DMS153 (cell line): ENCODE measurements at regions not wholly inside any gene's neighbourhood (a gene's known extent, or its start where the extent isn't known, plus 50 kb on each side); places are given as distances from the start of the nearest gene placed in this dataset.
"Not testable (repeated sequence)": the region's sequence is repeated elsewhere in the genome, so short reads cannot be mapped to it uniquely, and the experiment has no call there.

Experiments
- DNase-seq: peaks from one replicate; lab custom pipeline; 2025; lab: John Stamatoyannopoulos, UW

DNA sequence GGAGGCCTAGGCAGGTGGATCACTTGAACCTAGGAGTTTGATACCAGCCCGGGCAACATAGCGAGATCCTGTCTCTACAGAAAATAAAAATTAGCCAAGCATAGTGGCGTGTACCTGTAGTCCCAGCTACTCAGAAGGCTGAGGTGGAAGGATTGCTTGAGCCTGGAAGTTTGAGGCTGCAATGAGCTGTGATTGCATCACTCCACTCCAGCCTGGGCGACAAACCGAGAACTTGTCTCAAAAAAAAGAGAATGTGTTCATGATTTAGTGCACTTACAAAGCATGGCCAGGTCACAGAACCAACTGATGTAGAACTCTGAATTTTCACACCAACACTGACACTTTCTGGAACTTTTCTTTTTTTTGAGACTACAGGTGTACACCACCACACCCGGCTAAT is 182.7 kb downstream of the ZFP64 start:
- no peak for DNase-seq

DNA sequence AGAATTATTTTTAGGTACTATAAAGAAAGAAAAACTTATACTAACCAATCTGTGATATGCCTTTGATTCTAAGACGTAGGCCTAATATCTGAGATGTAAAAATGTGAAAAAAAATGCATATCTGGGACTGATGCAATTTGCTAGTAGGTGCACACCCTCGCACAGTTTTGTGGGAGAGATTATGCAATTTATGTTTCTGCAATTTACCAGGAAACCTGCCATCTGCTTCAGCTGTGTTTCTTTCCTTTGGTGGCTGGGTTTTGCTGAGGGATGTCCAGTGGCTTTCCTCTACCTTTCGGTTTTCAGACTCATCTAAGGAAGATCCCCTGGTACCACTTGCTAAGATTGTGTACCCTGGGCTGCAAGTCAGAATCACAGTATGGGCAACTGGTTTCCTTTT is 186.9 kb downstream of the ZFP64 start:
- no peak for DNase-seq

DNA sequence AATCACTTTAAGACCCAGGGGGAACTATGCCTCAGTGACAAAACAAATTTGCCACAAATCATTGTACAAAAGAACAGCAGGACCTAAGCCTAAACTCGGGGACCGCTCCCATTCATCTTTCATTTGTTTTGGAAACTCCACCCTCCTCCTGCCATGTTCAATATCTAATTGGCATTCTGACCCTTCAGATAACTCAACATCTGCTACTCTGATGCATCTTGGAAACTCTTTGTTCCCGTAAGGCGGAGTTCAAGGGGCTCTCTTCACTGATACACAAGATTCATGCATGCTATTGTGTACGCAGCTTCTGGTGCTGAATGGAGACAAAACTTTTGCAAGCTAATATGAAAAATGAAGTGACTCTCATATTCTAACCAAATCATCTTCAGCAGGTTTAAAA is 187.6 kb downstream of the ZFP64 start:
- no peak for DNase-seq

DNA sequence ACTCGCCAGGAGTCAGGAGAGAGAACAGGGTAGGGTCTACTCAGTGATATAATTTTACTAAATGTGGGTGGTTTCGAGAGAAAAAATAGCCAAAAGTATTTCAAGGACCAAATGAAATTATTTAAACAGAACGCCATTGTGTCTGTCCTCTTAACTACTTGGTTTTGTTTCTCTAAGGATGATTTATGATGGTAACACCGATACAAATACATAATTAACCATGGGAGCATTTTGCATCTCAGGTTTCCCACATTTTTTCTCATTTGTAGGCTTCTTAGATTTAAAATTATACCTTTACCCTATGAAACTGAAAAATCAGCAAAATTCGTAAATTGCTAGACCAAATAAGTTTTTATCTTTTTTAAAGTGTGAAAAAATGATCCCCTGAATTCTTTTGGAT is 188.2 kb downstream of the ZFP64 start:
- DNase-seq = no peak

DNA sequence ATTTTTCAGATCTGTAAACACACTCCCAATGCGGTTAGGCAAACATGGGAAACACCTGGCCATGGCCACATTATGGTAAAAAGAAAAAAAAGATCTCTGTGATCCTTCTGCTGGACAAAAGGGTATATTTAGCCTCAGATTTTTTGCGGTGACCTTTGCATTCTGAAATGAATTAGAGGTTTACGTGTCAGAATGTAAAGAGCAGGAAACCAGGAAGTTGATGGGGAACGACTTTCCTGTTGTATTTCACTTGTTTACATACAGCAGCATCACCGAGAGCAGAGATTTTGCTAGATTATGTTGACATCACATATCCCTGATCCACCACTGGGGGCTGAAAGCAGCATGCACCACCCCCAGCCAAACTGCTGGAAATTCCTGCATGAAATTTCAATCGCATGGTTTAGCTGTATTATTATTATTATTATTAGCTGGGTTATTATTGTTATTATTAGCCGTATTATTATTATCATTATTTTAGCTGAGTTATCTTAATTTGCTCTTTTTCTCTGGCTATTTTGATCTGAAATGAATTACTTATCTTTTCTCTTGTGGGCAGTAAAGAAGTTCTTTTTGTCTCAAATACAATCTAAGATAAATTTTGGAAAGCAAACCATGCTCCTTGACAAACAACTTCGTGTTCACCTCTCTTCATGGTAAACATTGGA is 189.4 kb downstream of the ZFP64 start:
- DNase-seq = peak; percentile 65

DNA sequence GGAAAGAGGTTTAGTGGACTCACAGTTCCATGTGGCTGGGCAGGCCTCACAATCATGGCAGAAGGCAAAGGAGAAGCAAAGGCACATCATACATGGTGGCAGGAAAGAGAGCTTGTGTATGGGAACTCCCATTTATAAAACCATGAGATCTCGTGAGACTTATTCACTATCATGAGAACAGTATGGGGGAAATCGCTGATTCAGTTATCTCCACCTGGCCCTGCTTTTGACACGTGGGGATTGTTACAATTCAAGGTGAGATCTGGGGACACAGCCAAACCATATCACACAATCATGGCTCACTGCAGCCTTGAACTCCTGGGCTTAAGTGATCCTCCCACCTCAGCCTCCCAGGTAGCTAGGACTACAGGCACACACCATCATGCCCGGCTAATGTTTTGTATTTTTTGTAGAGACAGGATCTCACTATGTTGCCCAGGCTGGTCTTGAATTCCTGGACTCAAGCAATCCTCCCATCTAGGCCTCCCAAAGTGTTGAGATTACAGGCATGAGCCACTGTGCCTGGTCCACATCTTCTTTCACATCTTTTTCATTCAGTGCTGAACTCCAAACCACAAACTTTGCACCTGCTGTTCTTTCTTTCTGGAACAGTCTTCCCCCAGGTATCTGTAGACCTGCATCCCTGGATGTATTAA is 194.2 kb downstream of the ZFP64 start:
- not testable (repeated sequence) for DNase-seq

DNA sequence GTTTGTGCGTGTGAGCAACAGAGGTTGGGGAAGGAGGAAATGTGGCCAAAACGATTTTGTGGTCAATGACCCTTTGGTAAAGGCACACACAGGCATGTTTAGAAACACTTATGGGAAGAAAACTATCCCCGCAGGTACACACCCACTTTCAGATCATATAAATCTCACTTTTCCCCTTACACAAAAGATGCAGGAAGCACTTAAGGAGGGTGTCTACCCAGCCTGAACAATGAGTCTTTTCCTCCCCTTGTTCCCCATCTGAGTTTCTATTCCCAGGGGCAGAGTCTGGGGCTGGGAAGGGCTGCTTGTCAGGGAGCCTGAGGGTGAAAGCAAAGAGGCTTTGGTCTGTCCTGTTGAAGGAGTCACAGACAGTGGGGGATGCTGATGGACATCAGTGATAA is 193.2 kb upstream of the SALL4 start:
- DNase-seq = peak; percentile 62

DNA sequence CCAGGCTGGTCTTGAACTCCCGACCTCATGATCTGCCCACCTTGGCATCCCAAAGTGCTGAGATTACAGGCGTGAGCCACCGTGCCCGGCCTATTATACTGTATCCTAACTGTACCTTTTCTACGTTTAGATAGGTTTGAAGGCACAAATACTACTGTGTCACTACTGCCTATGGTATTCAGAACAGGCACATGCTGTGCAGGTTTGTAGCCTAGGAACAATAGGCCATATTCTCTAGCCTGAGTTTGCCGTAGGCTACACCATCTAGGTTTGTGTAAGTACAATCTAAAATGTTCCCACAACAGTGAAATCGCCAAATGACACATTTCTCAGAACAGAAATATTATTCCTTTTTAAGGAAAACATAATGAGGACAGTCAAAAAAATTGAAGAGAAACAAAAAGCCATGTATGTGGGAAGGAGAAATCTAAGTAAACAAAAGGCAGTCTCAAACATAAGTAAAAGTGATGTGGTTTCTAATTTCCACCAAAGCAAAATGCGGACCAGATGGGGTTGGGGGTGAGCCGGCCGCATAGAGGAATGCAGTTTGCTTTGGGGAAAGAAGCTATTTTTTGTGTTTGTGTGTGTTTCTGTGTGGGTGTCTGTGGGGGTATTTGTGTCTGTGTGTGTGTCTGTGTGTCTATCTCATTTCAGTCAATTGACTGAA is 192.6 kb upstream of the SALL4 start:
- DNase-seq = no peak

DNA sequence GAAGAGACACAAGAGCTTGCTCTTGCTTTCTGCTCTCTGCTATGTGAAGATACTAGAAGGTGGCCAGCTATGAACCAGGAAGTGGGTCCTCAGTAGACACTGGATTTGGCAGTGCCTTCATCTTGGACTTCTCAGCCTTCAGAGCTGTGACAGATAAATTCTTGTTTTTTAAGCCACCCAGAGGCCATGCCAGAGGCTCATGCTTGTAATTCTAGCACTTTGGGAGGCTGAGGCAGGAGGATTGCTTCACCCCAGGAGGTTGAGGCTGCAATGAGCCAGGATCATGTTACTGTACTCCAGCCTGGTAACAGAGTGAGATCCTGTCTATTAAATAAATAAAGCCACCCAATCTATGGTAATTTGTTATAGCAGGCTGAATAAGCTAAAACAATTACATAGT is 185.5 kb upstream of the SALL4 start:
- DNase-seq = no peak

DNA sequence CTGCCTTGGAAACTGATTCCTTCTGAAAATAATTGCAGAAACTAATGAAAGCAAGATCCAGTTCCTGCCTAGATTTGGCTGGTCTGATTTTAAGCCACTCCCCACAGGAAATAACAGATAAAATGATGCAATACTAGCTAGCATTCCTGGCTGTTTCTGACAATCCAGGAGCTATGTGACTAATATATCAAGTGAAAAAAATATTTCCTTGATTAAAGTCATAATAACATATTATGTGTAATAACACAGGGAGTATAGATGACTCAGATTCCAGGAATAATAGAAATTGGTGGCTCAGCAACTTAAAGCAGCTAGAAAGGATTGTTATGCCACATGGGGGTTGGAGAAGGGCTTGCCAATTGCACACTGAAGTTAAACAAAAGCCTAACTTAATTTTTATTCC is 182.7 kb upstream of the SALL4 start:
- no peak for DNase-seq

DNA sequence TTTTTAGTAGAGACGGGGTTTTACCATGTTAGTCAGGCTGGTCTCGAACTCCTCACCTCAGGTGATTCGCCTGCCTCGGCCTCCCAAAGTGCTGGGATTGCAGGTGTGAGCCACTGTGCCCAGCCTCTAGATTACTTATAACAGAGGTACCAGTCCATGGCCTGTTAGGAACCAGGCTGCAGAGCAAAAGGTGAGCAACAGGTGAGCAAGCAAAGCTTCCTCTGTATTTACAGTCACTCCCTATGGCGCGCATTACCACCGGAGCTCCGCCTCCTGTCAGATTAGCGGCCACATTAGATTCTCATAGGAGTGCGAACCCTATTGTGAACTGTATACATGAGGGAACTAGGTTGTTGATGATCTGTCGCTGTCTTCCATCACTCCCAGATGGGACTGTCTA is 178.0 kb upstream of the SALL4 start:
- DNase-seq = no peak

DNA sequence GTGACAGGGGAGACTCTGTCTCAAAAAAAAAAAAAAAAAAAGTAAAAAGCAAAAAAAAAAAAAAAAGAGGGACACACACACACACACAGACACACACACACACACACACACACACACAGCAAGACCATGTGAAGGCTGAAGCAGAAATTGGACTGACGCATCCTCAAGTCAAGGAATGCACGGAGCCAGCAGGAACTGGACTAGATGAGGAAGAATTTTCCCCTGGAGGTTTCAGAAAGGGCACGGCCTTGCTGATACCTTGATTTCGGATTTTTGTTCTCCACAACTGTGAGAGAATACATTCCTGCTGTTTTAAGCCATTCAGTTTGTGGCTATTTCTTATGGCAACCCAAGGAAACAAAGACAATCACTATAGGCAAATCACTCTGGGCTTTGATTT is 176.9 kb upstream of the SALL4 start:
- no peak for DNase-seq

DNA sequence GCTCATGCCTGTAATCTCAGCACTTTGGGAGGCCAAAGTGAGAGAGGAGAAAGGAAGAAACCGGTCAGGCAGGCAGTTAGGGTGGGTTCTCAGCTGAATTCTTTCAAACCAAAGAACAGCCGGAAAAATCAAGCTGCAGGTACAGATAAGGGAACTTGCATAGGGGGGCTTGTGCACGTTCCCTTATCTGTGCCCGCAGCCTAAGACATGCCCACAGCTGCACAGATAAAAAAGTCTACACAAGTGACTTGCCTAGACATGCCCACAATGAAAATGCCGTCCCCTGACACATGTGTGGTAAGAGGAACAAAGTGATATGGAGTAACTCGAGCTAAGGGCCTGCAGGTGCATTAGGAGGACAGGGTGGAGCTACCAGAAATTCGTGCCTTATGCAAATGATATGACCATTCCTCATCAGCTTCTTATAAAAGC is 175.8 kb upstream of the SALL4 start:
- DNase-seq = no peak

DNA sequence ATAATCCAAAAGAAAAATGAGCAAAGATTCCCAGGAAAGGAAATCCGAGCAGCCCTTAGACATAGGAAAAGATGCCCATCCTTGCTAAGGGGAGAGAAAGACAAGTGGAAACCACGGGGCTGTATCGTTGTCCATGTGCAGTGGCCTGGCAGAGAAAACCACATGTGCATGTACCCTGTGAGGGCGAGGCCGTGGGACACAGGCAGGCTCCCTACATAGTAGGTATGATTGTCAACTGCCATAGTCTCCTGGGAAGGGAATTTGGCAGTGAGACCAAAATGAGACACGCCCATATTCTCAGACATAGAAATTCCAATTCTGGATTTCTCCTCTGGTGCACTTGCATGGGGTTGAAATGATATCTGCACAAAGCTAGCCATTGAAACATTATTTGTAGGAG is 169.7 kb upstream of the SALL4 start:
- DNase-seq = no peak

DNA sequence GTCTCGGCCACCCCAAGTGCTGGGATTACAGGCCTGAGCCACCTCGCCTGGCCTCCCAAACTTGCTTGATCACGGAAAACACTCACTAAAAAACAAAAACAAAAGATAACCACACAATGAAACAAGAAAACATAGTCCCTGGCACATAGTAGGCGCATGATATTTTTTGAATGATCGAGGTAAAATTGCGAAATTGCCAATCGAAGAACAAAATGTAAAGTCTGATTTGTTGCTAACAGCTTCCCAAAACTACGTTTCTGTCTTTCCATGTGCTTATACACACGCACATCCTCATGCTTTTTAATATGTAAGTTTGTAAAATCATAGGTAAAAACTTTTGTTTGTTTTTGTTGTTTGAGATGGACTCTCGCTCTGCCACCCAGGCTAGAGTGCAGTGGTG is 168.5 kb upstream of the SALL4 start:
- no peak for DNase-seq

DNA sequence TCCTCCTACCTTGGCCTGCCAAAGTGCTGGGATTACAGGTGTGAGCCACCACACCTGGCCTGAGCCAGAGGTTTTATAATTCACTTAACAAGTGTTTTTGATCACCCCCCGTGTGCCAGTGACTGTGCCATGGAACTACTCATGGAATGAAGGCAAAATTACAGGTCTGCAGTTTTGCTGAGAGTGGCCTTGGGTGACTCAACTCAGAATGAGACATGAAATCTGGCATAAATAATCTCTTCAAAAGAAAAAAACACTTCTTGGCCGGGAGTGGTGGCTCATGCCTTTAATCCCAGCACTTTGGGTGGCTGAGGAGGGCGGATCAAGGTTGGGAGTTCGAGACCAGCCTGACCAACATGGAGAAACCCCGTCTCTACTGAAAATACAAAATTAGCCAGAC is 166.9 kb upstream of the SALL4 start:
- DNase-seq = no peak

DNA sequence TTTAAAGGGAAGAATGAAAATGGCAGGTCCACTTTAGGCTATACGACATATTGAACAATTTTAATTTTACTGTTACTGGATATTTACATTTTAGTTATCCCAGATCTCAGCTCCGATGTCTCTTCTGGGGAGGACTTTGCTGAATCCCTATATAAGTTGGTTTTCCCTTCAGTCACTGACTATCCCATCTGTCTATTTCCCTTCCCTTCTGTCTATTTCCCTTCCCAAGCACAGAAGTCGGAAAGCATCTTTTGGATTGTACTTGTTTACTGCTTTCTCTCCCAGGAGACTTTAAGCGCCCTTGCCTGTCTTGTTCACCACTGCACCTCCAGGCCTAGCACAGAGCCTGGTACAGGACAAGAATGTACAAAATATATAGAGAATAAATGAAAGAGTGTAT is 165.8 kb upstream of the SALL4 start:
- DNase-seq = no peak

DNA sequence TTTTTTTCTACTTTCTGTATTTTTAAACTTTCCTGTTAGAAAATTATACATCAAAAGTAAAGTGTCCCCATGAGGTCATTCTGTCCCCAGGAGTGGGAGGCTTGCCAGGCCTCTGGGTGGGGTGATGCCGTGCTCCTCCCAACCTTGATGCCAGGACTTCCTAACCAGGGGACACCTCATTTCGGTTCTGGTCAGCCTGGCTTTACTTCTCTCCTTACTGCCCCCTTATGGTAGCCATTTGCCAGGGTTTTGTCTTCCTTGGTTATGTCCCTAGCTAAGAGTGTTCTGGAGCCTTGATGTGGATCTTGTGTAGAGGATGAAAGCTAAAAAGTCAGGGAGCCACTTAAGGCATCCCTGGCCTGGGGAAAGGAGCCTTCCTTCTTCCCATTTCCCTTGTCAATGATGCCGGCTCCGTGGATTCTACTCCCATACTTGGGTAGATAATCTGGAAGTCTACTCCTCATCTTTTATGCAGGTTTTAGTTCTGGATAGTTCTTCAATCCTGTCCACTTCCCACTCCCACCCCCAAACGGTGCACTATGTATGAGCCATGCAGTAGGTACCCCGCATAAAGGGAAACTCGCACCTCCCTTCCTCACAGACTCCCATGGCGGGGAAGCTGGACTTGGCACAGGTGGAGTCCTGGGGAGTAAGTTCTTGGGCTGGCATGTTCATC is 164.1 kb upstream of the SALL4 start:
- DNase-seq = peak; percentile 6

DNA sequence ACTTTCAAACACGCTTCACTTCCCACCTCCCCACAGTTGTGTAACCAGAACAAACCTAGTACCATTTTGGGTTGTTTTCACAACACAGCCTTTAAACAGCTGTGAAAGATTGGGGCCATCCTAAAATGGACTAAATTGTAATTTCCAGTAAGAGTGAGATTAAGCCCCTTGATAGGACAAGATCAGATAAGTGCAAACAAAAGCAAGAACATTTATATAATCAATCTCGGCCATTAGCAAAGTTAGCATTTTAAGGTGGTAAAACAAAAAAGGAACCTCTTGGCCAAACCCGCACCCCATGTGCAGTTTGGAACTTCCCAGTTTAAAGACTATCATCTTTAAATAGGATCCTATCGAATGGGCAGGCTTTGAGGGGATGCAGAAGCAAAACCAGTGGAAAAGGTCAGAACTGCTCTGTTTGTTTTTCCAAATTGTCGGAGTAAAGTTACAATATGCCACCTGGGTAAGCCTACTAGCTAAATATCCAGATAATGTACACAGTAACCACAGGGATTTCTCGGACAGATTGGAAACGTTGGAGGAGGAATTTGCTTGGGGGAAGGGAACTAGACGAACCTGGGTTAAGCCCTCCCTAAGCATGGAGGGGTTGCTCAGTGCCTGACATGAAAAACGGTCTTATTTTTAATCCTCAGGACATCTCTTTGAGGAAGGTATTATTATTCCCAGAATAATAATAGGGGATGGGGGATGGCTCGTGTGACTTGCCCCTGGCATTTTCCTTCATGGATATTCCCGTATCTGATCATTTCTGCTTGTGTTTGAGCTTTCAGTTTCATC is 159.8 kb upstream of the SALL4 start:
- DNase-seq = no peak

DNA sequence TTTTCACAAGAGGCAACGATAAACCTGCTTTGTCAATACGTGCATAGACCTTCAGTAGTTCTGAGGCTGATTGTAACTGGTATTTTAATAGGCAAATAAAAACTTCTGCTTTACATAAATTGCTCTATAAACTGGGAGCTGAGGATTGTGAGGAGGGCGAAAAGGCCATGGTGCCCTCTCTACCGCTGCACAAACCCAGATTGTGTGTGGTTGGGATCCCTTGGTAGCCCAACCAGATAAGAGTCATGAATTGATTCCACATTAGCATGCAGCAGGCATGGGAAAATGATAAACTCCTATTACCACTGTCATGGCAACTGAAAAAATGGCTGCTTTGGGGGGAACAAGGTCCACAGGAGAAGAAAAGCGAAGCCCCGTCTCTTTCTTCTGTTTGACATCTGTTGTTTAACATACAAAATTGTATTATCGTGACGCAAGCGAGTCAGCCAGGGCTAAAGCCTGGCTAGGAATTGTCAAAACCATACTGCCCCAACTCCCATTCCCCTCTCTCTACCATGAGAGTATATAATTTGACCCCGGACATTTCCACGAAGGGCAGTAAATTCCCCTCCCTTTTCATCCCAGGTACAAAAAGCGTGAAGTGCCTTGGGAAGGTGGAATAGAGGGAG is 157.8 kb upstream of the SALL4 start:
- DNase-seq = no peak

DNA sequence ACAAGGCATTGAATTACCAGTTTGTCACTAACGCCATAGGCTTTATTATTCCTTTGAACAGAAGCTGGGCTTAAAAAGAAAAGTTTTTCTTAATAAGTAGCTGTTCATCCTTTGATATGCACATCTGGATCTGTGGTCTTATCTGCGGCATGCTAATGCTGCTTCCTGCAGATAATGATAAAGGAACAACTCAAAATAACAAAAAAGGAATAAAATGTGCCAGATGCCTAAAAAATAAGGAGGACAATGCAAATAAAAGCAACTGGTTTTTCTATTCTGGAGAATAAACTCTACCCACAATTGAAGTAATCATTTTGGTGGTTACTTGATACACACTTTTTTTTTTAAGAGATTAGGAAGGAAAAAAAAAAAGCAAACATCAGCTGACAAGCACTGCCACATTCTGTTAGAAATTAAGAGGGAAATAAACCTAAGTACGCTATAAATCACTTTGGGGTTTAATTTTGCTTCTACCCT is 156.8 kb upstream of the SALL4 start:
- DNase-seq = no peak
